CD4-positive, alpha-beta memory T cell (primary cell): ENCODE measurements at regions not wholly inside any gene's neighbourhood (a gene's known extent, or its start where the extent isn't known, plus 50 kb on each side); places are given as distances from the start of the nearest gene placed in this dataset.

Experiments used
- CTCF ChIA-PET: fragments of 350-600 bp; sonication (Branson Sonifier 250); formaldehyde crosslinking; loops from one replicate; lab custom pipeline; 2021; ENCODE audit warnings: inconsistent platforms; ENCODE audit not compliant: partially characterized antibody; lab: Charles Lee
- POLR2A ChIA-PET: fragments of 350-600 bp; sonication (Branson Sonifier 250); formaldehyde crosslinking; loops from one replicate; lab custom pipeline; 2021; ENCODE audit not compliant: partially characterized antibody; lab: Charles Lee
- DNase-seq, 5 donors: peaks; one replicate each; pipeline versions ENCODE4 v3.0.0 to v3.0.0-alpha.2; 2020 to 2022; ENCODE audit warnings: mixed read lengths in 1 of 5
- H3K27ac ChIP-seq: one replicate; pipeline ENCODE4 v1.7.0; 2013; ENCODE audit warnings: low read depth, low read length
- H3K27me3 ChIP-seq: 2 replicates; pipeline ENCODE4 v1.7.0; 2013; ENCODE audit warnings: mild to moderate bottlenecking, low read length, moderate library complexity; ENCODE audit not compliant: insufficient read depth
- H3K36me3 ChIP-seq: 2 replicates; pipeline ENCODE4 v1.7.0; 2013; ENCODE audit warnings: mild to moderate bottlenecking, low read length, moderate library complexity; ENCODE audit not compliant: insufficient read depth
- H3K4me1 ChIP-seq: 2 replicates; pipeline ENCODE4 v1.7.0; 2013; ENCODE audit warnings: mild to moderate bottlenecking, low read length, moderate library complexity; ENCODE audit not compliant: insufficient read depth
- H3K4me3 ChIP-seq, 2 donors: one replicate each; pipeline ENCODE4 v1.7.0; 2013; ENCODE audit warnings: low read length in 2 of 2, mild to moderate bottlenecking in 1 of 2
- H3K9me3 ChIP-seq, 2 donors: one replicate each; pipeline ENCODE4 v1.7.0; 2013; ENCODE audit warnings: low read length in 2 of 2, control low read depth in 1 of 2; ENCODE audit not compliant: control insufficient read depth in 1 of 2
- H3K27ac Mint-ChIP-seq, 7 donors: one replicate each; pipeline ENCODE4 v1.8.0; 2020 to 2021; ENCODE audit warnings: mixed read lengths in 7 of 7, mild to moderate bottlenecking in 6 of 7, inconsistent platforms in 3 of 7, moderate library complexity in 3 of 7
- H3K27me3 Mint-ChIP-seq, 2 donors: one replicate each; pipeline ENCODE4 v1.8.0; 2020 to 2021; ENCODE audit warnings: mixed read lengths in 2 of 2
- H3K36me3 Mint-ChIP-seq, 2 donors: one replicate each; pipeline ENCODE4 v1.8.0; 2020 to 2021; ENCODE audit warnings: mixed read lengths in 2 of 2, inconsistent platforms in 1 of 2, mild to moderate bottlenecking in 1 of 2
- H3K4me1 Mint-ChIP-seq, 4 donors: one replicate each; pipeline ENCODE4 v1.8.0; 2020 to 2021; ENCODE audit warnings: mixed read lengths in 4 of 4, mild to moderate bottlenecking in 1 of 4
- H3K4me3 Mint-ChIP-seq, 8 donors: one replicate each; pipeline ENCODE4 v1.8.0; 2020 to 2021; ENCODE audit warnings: mixed read lengths in 8 of 8, mild to moderate bottlenecking in 7 of 8, moderate library complexity in 6 of 8, inconsistent platforms in 3 of 8
- H3K9me3 Mint-ChIP-seq, 8 donors: one replicate each; pipeline ENCODE4 v1.8.0; 2020 to 2021; ENCODE audit warnings: mixed read lengths in 8 of 8, mild to moderate bottlenecking in 5 of 8, inconsistent platforms in 3 of 8, moderate library complexity in 1 of 8
- intact Hi-C: fragments of 100-400 bp; cut with micrococcal nuclease; formaldehyde crosslinking; loops from one replicate; pipeline ENCODE4 v1.15.1; 2023

DNA sequence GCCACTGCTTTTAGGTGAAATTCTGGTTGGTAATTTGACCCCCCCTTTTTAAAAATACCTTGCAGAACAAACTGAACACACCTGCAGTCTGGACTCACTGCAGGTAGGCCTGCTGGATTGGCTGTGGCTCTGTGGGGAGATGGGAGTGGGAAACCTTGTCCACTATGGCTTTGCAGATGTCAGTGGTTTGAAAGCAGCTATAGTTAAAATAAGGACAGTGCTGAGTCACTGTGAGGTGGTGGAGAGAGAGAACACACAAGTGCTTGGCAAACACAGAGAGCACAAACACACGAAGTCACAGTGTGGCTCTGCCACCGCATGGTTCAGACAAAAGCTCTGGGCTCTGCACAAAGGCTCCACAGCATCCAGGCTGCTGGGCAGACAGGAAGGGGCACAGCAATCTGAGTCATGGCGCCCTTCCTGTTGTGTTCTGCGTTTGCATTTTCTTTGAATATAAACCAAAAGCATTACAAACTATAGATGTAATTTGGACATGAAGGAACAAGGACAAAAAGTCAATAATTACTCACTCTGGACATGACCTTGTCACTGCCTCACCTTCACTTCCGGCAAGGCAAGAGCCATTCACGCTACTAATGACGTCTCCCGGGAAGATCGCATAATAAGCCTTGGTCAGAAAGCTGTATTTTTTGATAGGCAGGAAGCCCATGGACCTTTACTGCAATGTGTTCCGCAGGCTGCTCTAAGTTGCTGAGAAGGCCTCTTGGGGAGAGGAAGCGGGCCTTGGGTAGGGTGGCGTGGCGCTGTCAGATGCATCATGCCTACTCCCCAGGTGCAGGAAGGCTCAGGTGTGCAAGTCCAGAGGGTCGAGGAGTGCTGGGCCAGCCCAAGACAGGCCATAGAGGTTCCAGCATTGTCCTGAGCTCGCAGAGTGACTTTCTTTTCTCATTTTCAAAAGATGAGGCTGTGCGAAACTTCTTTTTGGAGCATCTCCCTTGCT, 60.1 kb upstream of the MED9 start:
- H3K9me3 Mint-ChIP-seq = no peaks in the 10 kb centered on the region
- Histone ChIP-seq H3K27ac (no peak overlapping the region), H3K36me3 (no peaks in the 10 kb centered on the region), H3K27me3 (no peaks in the 10 kb centered on the region), H3K4me3 (no peak overlapping the region), H3K9me3 (no peaks in the 10 kb centered on the region), H3K4me1 (peaks cover 15% of the 10 kb centered on the region)
- intact Hi-C loops = no loop called here
- peaks cover 11 to 22% (median 17%) of the 10 kb centered on the region in 4 donors for H3K4me1 Mint-ChIP-seq
- ChIA-PET POLR2A (interaction anchor here (2.0 to 2.2 kb wide), 2 partner anchors 12 to 25 kb away, joined by 8 to 9 read pairs; no protein-coding TSS in a partner anchor), CTCF (interaction anchor here (1.1 to 2.0 kb wide), 3 partner anchors 23 to 80 kb away, joined by 4 to 6 read pairs (median 5); no protein-coding TSS in a partner anchor)
- DNase-seq = peak in 2 of 5 donors; percentile 6 to 10
- H3K27ac Mint-ChIP-seq = peak overlapping the region in 5 of 7 donors; percentile 2 to 85 (median 54)
- H3K4me3 Mint-ChIP-seq = peak overlapping the region in 1 of 8 donors; percentile 20
- H3K36me3 Mint-ChIP-seq = no peaks in the 10 kb centered on the region
- H3K27me3 Mint-ChIP-seq = peaks cover 0 to 5% of the 10 kb centered on the region in 2 donors

DNA sequence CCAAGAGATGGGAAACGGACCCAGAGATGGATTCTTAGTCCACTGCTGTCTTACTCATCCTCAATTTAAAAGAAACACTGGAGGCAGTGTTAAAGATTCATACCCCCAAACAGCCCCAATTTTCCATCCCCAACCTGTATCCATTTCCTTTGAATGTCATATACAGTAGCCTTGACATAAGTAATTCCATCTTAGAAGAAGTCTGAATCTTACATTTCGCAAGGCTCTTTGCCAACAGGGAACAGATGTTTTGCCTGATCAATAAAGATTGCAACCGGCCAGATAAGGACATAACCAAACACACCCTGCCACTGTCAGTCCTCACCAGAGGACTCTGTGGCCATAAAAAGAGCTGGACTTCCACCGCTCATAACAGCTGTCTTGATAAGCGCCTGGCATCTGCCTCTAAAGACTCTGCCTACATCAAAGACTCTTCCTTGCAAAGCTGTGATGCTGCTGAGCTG, 59.0 kb upstream of the MED9 start:
- DNase-seq = no peak
- ChIA-PET POLR2A (no interaction called here), CTCF (interaction anchor here (1.4 to 2.0 kb wide), 2 partner anchors 22 to 25 kb away, joined by 5 to 6 read pairs; no protein-coding TSS in a partner anchor)
- Histone ChIP-seq H3K27me3 (no peaks in the 10 kb centered on the region), H3K36me3 (no peaks in the 10 kb centered on the region), H3K4me3 (no peak overlapping the region), H3K4me1 (peaks cover 15% of the 10 kb centered on the region), H3K9me3 (no peaks in the 10 kb centered on the region), H3K27ac (no peak overlapping the region)
- Mint-ChIP-seq H3K27ac (peak overlapping the region in 1 of 7 donors; percentile 29), H3K36me3 (no peaks in the 10 kb centered on the region), H3K27me3 (peaks cover 0 to 5% of the 10 kb centered on the region in 2 donors), H3K9me3 (peaks cover 0 to 5% (median 0%) of the 10 kb centered on the region in 8 donors), H3K4me1 (peaks cover 11 to 22% (median 17%) of the 10 kb centered on the region in 4 donors), H3K4me3 (no peak overlapping the region)
- intact Hi-C loops = no loop called here

DNA sequence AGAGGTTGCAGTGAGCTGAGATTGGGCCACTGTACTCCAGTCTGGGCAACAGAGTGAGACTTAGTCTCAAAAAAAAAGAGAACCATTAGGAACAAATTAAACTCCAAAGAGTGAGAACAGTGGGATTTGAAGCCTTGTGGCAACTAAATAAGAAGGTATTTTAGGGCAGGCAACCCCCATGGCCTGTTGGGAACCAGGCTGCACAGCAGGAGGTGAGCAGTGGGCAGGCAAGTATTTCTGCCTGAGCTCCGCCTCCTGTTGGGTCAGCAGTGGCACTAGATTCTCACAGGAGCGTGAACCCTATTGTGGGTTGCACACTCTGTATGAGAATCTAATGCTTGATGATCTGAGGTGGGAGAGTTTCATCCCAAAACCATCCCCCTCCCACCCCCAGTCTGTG, 57.6 kb upstream of the MED9 start:
- H3K4me3 Mint-ChIP-seq = no peak overlapping the region
- H3K4me3 ChIP-seq = no peak overlapping the region
- POLR2A ChIA-PET = interaction anchor here (1.3 kb wide), 1 partner anchor 27 kb away, joined by 4 read pairs; no protein-coding TSS in a partner anchor
- intact Hi-C loops = no loop called here
- no peak overlapping the region for H3K27ac ChIP-seq
- no peaks in the 10 kb centered on the region for H3K27me3 ChIP-seq
- DNase-seq = no peak
- H3K4me1 ChIP-seq = peaks cover 15% of the 10 kb centered on the region
- CTCF ChIA-PET = no interaction called here
- no peaks in the 10 kb centered on the region for H3K27me3 Mint-ChIP-seq
- H3K4me1 Mint-ChIP-seq = peaks cover 11 to 22% (median 17%) of the 10 kb centered on the region in 4 donors
- H3K36me3 ChIP-seq = no peaks in the 10 kb centered on the region
- H3K27ac Mint-ChIP-seq = no peak overlapping the region
- H3K9me3 Mint-ChIP-seq = peaks cover 0 to 5% (median 0%) of the 10 kb centered on the region in 8 donors
- H3K36me3 Mint-ChIP-seq = no peaks in the 10 kb centered on the region
- no peaks in the 10 kb centered on the region for H3K9me3 ChIP-seq

DNA sequence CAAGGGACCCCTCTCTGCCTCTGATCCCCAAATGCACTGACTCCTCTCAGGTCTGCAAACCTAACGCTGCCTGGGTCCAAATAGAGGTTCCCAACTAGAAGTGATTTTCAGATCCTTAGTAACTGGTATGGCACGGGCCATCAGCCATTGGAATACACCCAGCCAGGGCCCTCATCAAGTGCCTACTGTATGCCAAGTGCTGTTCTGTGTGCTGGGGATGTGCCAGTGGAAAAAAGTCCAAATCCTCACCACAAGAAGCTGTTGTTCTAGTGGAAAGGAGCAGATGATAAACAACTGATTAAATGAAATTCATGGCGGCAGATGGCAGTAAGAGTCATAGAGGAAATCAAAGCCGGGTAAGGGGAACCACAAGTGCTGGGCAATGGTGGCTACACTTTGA, 57.2 kb upstream of the MED9 start:
- Mint-ChIP-seq H3K36me3 (no peaks in the 10 kb centered on the region), H3K4me1 (peaks cover 11 to 22% (median 17%) of the 10 kb centered on the region in 4 donors), H3K27me3 (no peaks in the 10 kb centered on the region), H3K4me3 (no peak overlapping the region), H3K9me3 (peaks cover 0 to 5% (median 0%) of the 10 kb centered on the region in 8 donors), H3K27ac (peak overlapping the region in 1 of 7 donors; percentile 1)
- CTCF ChIA-PET = no interaction called here
- Histone ChIP-seq H3K27me3 (no peaks in the 10 kb centered on the region), H3K4me3 (no peak overlapping the region), H3K9me3 (peaks cover 0 to 3% of the 10 kb centered on the region in 2 donors), H3K36me3 (no peaks in the 10 kb centered on the region), H3K4me1 (peaks cover 15% of the 10 kb centered on the region), H3K27ac (no peak overlapping the region)
- intact Hi-C loops = no loop called here
- POLR2A ChIA-PET = no interaction called here
- no peak for DNase-seq

DNA sequence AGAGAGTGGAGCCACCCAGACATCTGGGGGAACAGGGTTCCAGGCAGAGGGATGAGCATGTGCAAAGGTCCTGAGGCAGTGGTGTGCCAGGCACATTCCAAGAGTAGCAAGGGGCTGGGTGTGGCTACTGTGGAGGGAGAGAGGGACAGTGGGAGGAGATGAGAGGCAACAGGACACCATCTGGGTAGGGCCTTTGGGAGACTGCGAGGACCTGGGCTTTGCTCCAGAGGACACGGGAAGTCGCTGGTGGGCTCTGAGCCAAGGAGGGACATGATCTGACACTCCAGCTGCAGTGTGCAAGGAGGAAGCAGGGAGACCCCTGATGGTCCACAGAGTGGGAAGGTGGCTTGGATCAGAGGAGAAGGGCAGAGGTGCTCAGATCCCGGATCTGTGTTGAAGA, 56.7 kb upstream of the MED9 start:
- Histone ChIP-seq H3K27ac (no peak overlapping the region), H3K4me1 (peaks cover 15% of the 10 kb centered on the region), H3K36me3 (no peaks in the 10 kb centered on the region), H3K4me3 (no peak overlapping the region), H3K27me3 (no peaks in the 10 kb centered on the region), H3K9me3 (peaks cover 0 to 4% of the 10 kb centered on the region in 2 donors)
- CTCF ChIA-PET = no interaction called here
- POLR2A ChIA-PET = no interaction called here
- H3K36me3 Mint-ChIP-seq = no peaks in the 10 kb centered on the region
- no peak for DNase-seq
- H3K4me1 Mint-ChIP-seq = peaks cover 11 to 20% (median 16%) of the 10 kb centered on the region in 4 donors
- H3K27me3 Mint-ChIP-seq = no peaks in the 10 kb centered on the region
- H3K27ac Mint-ChIP-seq = peak overlapping the region in 1 of 7 donors; percentile 1
- intact Hi-C loops = no loop called here
- peaks cover 0 to 5% (median 0%) of the 10 kb centered on the region in 8 donors for H3K9me3 Mint-ChIP-seq
- no peak overlapping the region for H3K4me3 Mint-ChIP-seq

DNA sequence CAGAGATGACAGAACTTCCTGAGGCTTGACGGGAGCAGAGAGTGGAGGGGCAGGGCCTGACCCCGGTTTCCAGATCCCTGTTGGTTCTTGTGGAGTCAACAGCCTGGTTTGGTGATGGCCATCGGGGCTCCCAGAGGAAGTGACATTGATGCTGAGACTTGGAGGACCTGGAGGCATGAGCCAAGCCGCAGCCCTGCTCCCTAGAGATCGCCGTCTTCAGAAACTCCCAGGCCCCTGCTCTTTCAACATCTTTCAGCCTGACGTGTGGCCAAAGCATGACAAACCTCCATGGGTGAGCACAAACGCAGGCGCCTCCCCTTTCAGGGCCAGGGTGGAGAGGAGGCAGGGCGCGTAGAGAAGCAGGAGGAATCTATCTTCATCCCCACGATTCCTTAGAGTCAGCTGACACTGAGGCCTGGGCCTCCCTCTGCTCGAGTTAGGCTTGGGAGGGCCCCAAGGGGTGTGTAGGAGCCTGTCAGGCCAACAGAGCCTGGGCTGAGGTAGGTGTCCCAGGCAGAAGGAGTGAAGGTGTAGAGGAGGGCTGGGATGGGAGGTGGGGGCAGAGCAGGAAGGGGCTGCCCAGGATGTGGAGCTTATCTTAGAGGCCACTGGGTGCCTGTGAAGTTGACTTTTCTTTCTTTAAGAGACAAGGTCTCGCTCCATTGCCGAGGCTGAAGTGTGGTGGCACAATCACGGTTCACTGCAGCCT, 56.1 kb upstream of the MED9 start:
- Histone ChIP-seq H3K4me1 (peaks cover 15% of the 10 kb centered on the region), H3K36me3 (no peaks in the 10 kb centered on the region), H3K27me3 (no peaks in the 10 kb centered on the region), H3K4me3 (no peak overlapping the region), H3K9me3 (peaks cover 0 to 4% of the 10 kb centered on the region in 2 donors), H3K27ac (no peak overlapping the region)
- Mint-ChIP-seq H3K36me3 (no peaks in the 10 kb centered on the region), H3K4me1 (peaks cover 11 to 17% (median 13%) of the 10 kb centered on the region in 4 donors), H3K27ac (no peak overlapping the region), H3K27me3 (no peaks in the 10 kb centered on the region), H3K4me3 (no peak overlapping the region), H3K9me3 (peaks cover 0 to 5% (median 0%) of the 10 kb centered on the region in 8 donors)
- CTCF ChIA-PET = no interaction called here
- no peak for DNase-seq
- POLR2A ChIA-PET = no interaction called here
- intact Hi-C loops = no loop called here
